Neural progenitor cell (in vitro differentiated cells): ENCODE measurements at regions not wholly inside any gene's neighbourhood (a gene's known extent, or its start where the extent isn't known, plus 50 kb on each side); places are given as distances from the start of the nearest gene placed in this dataset.

Source experiments
- DNase-seq: peaks from one replicate; pipeline ENCODE4 v3.0.0-alpha.2; 2016; ENCODE audit warnings: low spot score
- H2AFZ ChIP-seq: fragments of 200-600 bp; sonication (generic); replicated peaks from 2 replicates; pipeline ENCODE4 v1.6.1; 2016; ENCODE audit warnings: antibody characterized with exemption
- H3F3A ChIP-seq: fragments of 200-600 bp; sonication (generic); 2 replicates; pipeline ENCODE4 v1.6.1; 2016; ENCODE audit warnings: antibody characterized with exemption, low read depth
- H3K27ac ChIP-seq: fragments of 200-600 bp; sonication (generic); 2 replicates; pipeline ENCODE4 v1.5.1; 2016; ENCODE audit warnings: mild to moderate bottlenecking
- H3K27me3 ChIP-seq: fragments of 200-600 bp; sonication (generic); 2 replicates; pipeline ENCODE4 v1.6.1; 2016; ENCODE audit warnings: mild to moderate bottlenecking, moderate library complexity
- H3K36me3 ChIP-seq: fragments of 200-600 bp; sonication (generic); 2 replicates; pipeline ENCODE4 v1.5.1; 2016
- H3K4me1 ChIP-seq: fragments of 200-600 bp; sonication (generic); 2 replicates; pipeline ENCODE4 v1.6.1; 2016; ENCODE audit warnings: mixed run types
- H3K4me2 ChIP-seq: fragments of 200-600 bp; sonication (generic); 2 replicates; pipeline ENCODE4 v1.6.1; 2016
- H3K4me3 ChIP-seq: fragments of 200-600 bp; sonication (generic); 2 replicates; pipeline ENCODE4 v1.5.1; 2016
- H3K79me2 ChIP-seq: fragments of 200-600 bp; sonication (generic); 2 replicates; pipeline ENCODE4 v1.6.1; 2016; ENCODE audit warnings: low read depth
- H3K9ac ChIP-seq: fragments of 200-600 bp; sonication (generic); 2 replicates; pipeline ENCODE4 v1.6.1; 2016
- H3K9me3 ChIP-seq: fragments of 200-600 bp; sonication (generic); 2 replicates; pipeline ENCODE4 v1.5.1; 2016; ENCODE audit warnings: low read depth
- H4K20me1 ChIP-seq: fragments of 200-600 bp; sonication (generic); 2 replicates; pipeline ENCODE4 v1.6.1; 2016; ENCODE audit warnings: low read depth
- H3K27ac Mint-ChIP-seq: 3 replicates; pipeline ENCODE4 v1.8.0; 2021; ENCODE audit warnings: mixed read lengths
- H3K27me3 Mint-ChIP-seq: 2 replicates; pipeline ENCODE4 v1.8.0; 2022; ENCODE audit warnings: low read depth, mild to moderate bottlenecking, inconsistent platforms, moderate library complexity, mixed read lengths; ENCODE audit not compliant: insufficient read depth
- H3K36me3 Mint-ChIP-seq: 3 replicates; pipeline ENCODE4 v1.8.0; 2021; ENCODE audit warnings: mixed read lengths
- H3K4me1 Mint-ChIP-seq: 3 replicates; pipeline ENCODE4 v1.8.0; 2021; ENCODE audit warnings: mixed read lengths
- H3K4me3 Mint-ChIP-seq: 3 replicates; pipeline ENCODE4 v1.8.0; 2021; ENCODE audit warnings: mild to moderate bottlenecking, moderate library complexity, mixed read lengths
- H3K9me3 Mint-ChIP-seq: 3 replicates; pipeline ENCODE4 v1.8.0; 2020; ENCODE audit warnings: mixed read lengths
- CTCF ChIP-seq: fragments of 200-600 bp; sonication (generic); IDR thresholded peaks from 2 replicates; pipeline ENCODE4 v1.5.1; 2017; ENCODE audit warnings: antibody characterized with exemption, mild to moderate bottlenecking
- EZH2 ChIP-seq: fragments of 200-600 bp; sonication (generic); IDR thresholded peaks from 2 replicates; pipeline ENCODE4 v1.6.1; 2017; ENCODE audit warnings: antibody characterized with exemption, mild to moderate bottlenecking, moderate library complexity
- EZH2phosphoT487 ChIP-seq: fragments of 200-600 bp; sonication (generic); IDR thresholded peaks from 2 replicates; pipeline ENCODE4 v1.6.1; 2017; ENCODE audit warnings: antibody characterized with exemption

DNA sequence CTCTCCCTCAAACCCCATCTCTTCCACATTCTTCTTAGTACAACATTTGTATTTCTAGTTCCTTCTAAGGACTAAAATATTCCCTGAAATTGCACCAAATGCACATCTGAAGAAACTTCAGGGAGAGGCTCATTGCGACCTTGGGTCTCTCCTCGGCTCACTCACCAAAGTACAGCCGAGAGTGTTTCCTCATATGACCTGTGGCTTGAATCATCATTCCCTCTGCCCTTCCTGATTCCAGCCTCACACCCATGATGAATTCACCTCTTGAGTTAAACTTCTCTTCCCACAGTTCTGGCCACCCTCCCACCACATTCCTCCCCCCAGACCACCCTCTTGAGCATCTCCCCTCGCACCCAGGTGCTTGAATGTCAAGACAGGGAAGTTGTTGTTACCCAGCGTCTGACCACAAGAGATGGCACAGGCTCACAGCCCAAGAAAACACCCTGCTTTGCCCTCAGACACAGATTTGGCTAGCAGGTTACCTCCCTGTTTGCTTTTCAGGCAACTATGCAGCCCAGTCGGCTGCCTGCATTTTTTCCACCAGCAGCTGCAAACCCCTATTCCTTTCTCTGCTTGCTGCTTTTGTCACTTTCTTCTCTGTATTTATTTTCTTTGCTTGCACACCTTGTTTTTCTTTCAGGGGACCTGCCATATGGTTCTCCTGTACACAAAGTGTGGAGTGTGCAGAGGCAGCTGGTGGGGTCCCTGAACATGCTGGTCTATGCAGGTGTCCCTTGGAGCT is 214.8 kb downstream of the SPATA18 start:
- DNase-seq: no peak
- no peak overlapping the region for H3K4me3 ChIP-seq
- H3K27me3 ChIP-seq: no peaks in the 10 kb centered on the region
- H4K20me1 ChIP-seq: no peaks in the 10 kb centered on the region
- H3K79me2 ChIP-seq: no peaks in the 10 kb centered on the region
- no peaks in the 10 kb centered on the region for H3K9me3 Mint-ChIP-seq
- no peaks in the 10 kb centered on the region for H3K36me3 ChIP-seq
- H3K27ac Mint-ChIP-seq: no peak overlapping the region
- H3K27ac ChIP-seq: no peak overlapping the region
- H3K4me1 ChIP-seq: no peaks in the 10 kb centered on the region
- TF ChIP-seq EZH2phosphoT487 (no peak), EZH2 (no peak), CTCF (no peak)
- H3K36me3 Mint-ChIP-seq: no peaks in the 10 kb centered on the region
- no peak overlapping the region for H3K9ac ChIP-seq
- H3K4me1 Mint-ChIP-seq: peaks cover 4% of the 10 kb centered on the region
- H2AFZ ChIP-seq: peak overlapping the region; percentile 42
- no peaks in the 10 kb centered on the region for H3F3A ChIP-seq
- H3K9me3 ChIP-seq: no peaks in the 10 kb centered on the region
- H3K27me3 Mint-ChIP-seq: peaks cover 3% of the 10 kb centered on the region
- no peak overlapping the region for H3K4me3 Mint-ChIP-seq
- H3K4me2 ChIP-seq: no peak overlapping the region

DNA sequence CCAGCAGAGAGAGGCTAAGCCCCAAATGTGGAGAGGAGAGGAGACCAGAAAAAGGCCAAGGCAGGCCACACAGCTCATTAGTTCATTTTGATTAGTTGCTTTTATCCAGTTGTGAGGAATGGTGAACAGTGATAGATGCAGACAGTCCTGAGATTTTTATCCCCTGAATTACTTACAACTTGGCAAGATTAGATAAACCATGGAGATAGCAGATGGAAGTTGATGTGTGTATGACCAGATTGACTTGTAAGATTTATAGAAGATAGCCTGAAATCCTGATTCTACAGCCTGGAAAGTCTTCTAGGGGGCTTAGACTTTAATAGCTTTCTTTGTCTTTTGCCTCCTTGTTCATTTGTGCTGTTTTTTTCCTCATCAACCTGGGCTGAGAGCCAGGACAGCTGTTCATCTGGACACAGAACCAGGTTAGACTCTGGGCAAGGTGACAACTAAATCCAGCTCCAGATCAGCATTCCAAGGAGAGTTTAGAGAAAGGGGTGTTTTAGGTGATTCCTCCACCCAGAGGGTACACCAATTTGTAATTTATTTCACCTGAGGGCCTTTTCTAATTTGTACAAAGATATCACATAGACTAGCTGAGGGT is 215.5 kb downstream of the SPATA18 start:
- no peak for DNase-seq
- Histone ChIP-seq H3K9me3 (no peaks in the 10 kb centered on the region), H3F3A (no peaks in the 10 kb centered on the region), H4K20me1 (no peaks in the 10 kb centered on the region), H3K4me3 (no peak overlapping the region), H2AFZ (peak overlapping the region; percentile 42), H3K4me2 (no peak overlapping the region), H3K36me3 (no peaks in the 10 kb centered on the region), H3K27ac (no peak overlapping the region), H3K9ac (no peak overlapping the region), H3K27me3 (no peaks in the 10 kb centered on the region), H3K79me2 (no peaks in the 10 kb centered on the region), H3K4me1 (no peaks in the 10 kb centered on the region)
- no peaks in the 10 kb centered on the region for H3K36me3 Mint-ChIP-seq
- H3K4me3 Mint-ChIP-seq: no peak overlapping the region
- H3K9me3 Mint-ChIP-seq: peaks cover 1% of the 10 kb centered on the region
- peaks cover 4% of the 10 kb centered on the region for H3K4me1 Mint-ChIP-seq
- H3K27ac Mint-ChIP-seq: no peak overlapping the region
- H3K27me3 Mint-ChIP-seq: peaks cover 4% of the 10 kb centered on the region
- TF ChIP-seq EZH2: no peak
- TF ChIP-seq CTCF: no peak
- TF ChIP-seq EZH2phosphoT487: no peak

GRCh38 chr4:52269761-52270160 is 218.7 kb downstream of the SPATA18 start:
- Histone ChIP-seq H3F3A (no peaks in the 10 kb centered on the region), H3K4me1 (no peaks in the 10 kb centered on the region), H4K20me1 (no peaks in the 10 kb centered on the region), H3K4me2 (no peak overlapping the region), H3K79me2 (no peaks in the 10 kb centered on the region), H3K9ac (no peak overlapping the region), H3K27me3 (no peaks in the 10 kb centered on the region), H3K4me3 (no peak overlapping the region), H3K36me3 (no peaks in the 10 kb centered on the region), H3K9me3 (peaks cover 8% of the 10 kb centered on the region), H3K27ac (no peak overlapping the region), H2AFZ (no peak overlapping the region)
- H3K27me3 Mint-ChIP-seq: peaks cover 7% of the 10 kb centered on the region
- TF ChIP-seq EZH2phosphoT487 (no peak), EZH2 (no peak), CTCF (no peak)
- H3K4me3 Mint-ChIP-seq: no peak overlapping the region
- H3K27ac Mint-ChIP-seq: no peak overlapping the region
- H3K4me1 Mint-ChIP-seq: peaks cover 4% of the 10 kb centered on the region
- H3K9me3 Mint-ChIP-seq: peaks cover 12% of the 10 kb centered on the region
- no peaks in the 10 kb centered on the region for H3K36me3 Mint-ChIP-seq
- no peak for DNase-seq
